ENCODE measurements at regions not wholly inside any gene's neighbourhood (a gene's known extent, or its start where the extent isn't known, plus 50 kb on each side); places are given as distances from the start of the nearest gene placed in this dataset.

DNA sequence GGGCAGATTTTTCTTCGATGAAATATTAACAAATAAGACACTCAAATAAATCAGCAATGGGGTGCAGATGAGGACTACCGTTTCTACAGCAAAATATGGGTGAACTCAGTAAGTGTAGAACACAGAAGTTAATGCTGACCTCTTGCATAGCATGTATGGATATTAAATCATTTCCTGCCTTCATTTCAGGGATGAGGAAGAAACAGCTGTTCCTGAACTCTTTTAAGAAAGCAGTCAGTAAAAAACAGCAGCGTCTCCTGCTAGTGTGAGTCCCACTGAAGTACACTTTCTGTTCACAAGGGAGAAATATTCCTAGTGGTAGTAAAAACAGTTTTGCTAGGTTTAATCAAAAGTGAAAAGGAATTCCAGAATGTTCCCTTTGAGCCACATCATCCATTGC, 379.0 kb downstream of the ZEB2 start:
- WGBS, 2 experiments (ENCODE audit: insufficient coverage in 2 of 2), result 94 to 100% methylated on average over 1 to 2 of the region's 3 CpGs
- H3K4me1 ChIP-seq (ENCODE audit: control insufficient read depth, insufficient read depth, low read length, poor library complexity, severe bottlenecking), result peaks cover 4% of the 10 kb centered on the region
- no peak overlapping the region for H3K27ac ChIP-seq (ENCODE audit: low read depth, low read length, severe bottlenecking)
- no peaks in the 10 kb centered on the region for H3K36me3 ChIP-seq (ENCODE audit: control insufficient read depth, insufficient read depth, low read length)
- no peak overlapping the region for H3K4me3 ChIP-seq (ENCODE audit: extremely low read depth, insufficient read depth, low read length, poor library complexity, severe bottlenecking)
- H3K9me3 ChIP-seq (ENCODE audit: control insufficient read depth, low read length), result no peaks in the 10 kb centered on the region

DNA sequence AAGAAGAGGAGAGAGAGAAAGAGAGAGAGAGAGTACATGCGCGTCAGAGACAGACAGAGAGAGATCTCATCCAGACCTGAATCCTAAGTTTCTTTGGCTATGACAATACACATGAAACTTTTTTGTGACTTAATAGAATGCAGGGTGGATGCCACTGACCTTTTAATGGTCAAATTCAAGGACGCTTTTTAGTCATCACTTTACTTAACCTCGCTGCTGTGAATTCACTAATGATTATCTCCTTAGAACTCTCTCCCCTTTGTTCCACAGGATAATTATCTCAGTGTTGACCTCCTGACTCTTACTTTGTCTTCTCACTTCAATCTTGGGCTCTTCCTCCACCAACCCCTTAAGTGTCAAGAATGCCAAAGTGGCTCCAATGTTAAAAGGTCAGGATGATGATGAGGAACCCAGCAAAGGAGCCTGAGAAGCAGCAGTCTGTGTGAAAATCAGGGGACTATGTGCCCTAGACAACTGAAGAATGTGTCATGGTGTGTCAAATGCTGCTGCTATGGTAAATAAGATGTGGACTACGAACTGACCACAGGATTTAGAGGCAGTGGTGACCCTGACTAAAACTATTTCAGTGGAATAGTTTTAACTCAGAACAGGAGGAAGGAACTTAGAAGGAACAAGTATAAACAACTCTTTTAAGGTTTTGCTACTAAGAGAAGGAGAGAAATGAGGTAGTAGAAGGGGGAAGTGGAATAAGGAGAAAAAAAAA, 382.1 kb downstream of the ZEB2 start:
- WGBS, 2 experiments (ENCODE audit: insufficient coverage in 2 of 2), result 82 to 86% methylated on average over 5 of the region's 5 CpGs
- H3K27ac ChIP-seq (ENCODE audit: low read depth, low read length, severe bottlenecking), result peak overlapping the region; percentile 3
- no peaks in the 10 kb centered on the region for H3K9me3 ChIP-seq (ENCODE audit: control insufficient read depth, low read length)
- no peak overlapping the region for H3K4me3 ChIP-seq (ENCODE audit: extremely low read depth, insufficient read depth, low read length, poor library complexity, severe bottlenecking)
- peaks cover 4% of the 10 kb centered on the region for H3K4me1 ChIP-seq (ENCODE audit: control insufficient read depth, insufficient read depth, low read length, poor library complexity, severe bottlenecking)
- no peaks in the 10 kb centered on the region for H3K36me3 ChIP-seq (ENCODE audit: control insufficient read depth, insufficient read depth, low read length)

DNA sequence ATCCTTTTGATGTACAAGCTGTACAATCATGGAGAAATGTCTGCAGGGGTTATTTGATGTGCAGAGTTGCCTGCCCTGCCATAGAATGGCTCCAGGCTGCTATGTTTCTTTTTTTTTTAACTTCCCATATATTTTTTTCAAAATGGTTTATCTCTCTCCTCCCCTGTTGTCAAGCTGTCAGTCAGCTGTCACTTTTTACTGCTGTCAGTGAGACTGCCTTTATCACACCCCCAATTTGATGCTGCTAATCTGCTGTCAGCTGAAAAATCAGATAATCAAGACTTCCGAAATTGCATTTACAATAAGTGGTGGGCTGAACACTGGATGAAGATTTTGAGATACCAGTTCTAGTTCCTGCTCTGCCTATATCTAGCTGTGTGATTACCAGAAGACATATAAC, 382.6 kb downstream of the ZEB2 start:
- Histone ChIP-seq H3K9me3 (ENCODE audit: control insufficient read depth, low read length) (no peaks in the 10 kb centered on the region), H3K4me3 (ENCODE audit: extremely low read depth, insufficient read depth, low read length, poor library complexity, severe bottlenecking) (no peak overlapping the region), H3K27ac (ENCODE audit: low read depth, low read length, severe bottlenecking) (no peak overlapping the region), H3K4me1 (ENCODE audit: control insufficient read depth, insufficient read depth, low read length, poor library complexity, severe bottlenecking) (peaks cover 4% of the 10 kb centered on the region), H3K36me3 (ENCODE audit: control insufficient read depth, insufficient read depth, low read length) (no peaks in the 10 kb centered on the region)
- WGBS, 2 experiments (ENCODE audit: insufficient coverage in 2 of 2), result no CpG with 5 or more reads among the region's 1 CpG

DNA sequence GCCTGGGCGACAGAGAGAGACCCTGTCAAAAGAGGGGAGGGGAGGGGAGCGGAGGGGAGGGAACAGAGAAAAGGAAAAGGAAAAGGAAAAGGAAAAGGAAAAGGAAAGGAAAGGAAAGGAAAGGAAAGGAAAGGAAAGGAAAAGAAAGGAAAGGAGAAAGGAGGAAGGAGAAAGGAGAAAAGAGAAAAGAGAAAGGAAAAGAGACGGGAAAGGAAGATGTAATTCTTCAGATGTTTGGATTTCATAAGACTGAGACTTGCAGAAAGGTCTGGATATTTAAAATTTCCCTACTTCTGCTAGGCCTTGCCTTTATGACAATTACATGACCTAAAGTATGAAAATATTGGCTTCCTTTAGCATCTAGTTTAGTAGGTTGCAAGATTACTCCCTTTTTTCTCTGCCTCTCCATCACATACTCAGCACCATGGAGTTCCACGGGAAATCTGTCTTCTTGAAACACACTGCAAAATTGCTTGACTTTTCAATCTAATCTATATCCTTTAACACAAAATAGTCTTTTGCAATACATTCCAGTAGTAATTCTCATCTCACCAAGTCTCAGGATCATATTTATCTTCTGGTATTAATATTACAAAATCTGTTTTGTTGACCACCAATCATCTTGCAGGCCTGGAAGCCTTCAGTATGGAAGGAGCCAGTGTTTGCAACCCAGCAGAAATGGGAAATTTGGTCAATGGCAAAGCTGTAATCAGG, 383.5 kb downstream of the ZEB2 start:
- WGBS, 2 experiments (ENCODE audit: insufficient coverage in 2 of 2), result 89 to 93% methylated on average over 4 of the region's 4 CpGs
- Histone ChIP-seq H3K9me3 (ENCODE audit: control insufficient read depth, low read length) (no peaks in the 10 kb centered on the region), H3K36me3 (ENCODE audit: control insufficient read depth, insufficient read depth, low read length) (no peaks in the 10 kb centered on the region), H3K27ac (ENCODE audit: low read depth, low read length, severe bottlenecking) (no peak overlapping the region), H3K4me1 (ENCODE audit: control insufficient read depth, insufficient read depth, low read length, poor library complexity, severe bottlenecking) (peaks cover 4% of the 10 kb centered on the region), H3K4me3 (ENCODE audit: extremely low read depth, insufficient read depth, low read length, poor library complexity, severe bottlenecking) (no peak overlapping the region)

DNA sequence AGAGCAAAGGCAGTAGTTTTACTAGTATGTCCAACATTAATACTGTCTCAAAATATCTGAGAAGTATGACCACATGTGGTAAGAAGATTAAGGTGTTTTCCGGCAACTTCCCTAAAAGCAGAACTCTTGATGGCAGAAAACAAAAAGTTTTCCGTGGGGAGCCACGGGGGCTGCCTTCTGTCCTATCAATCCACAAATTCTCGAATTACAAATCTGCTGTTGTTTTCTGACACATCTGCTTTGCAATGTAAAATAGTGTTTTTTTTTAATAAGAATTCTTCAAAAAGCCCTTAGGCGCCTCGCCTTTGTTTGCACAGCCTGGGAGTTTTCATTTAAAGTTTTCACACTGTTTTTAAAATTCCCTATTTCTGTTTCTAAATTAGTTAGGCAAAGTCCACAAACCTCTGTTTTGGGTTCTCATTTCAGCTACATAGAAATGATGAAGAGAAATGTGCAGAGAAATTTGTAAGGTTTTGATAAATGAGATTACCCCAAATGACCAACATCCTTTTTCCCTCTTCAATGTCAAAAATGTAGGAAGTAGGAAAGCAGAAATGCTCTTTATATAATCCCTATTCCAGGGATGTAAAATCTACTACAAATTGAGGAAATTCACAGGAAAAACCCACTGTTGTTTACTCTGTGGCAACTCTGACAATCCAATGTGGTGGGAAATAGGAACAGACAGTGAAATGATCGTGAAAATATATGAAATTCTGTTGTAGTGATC, 385.8 kb downstream of the ZEB2 start:
- H3K4me1 ChIP-seq (ENCODE audit: control insufficient read depth, insufficient read depth, low read length, poor library complexity, severe bottlenecking), result peaks cover 4% of the 10 kb centered on the region
- H3K4me3 ChIP-seq (ENCODE audit: extremely low read depth, insufficient read depth, low read length, poor library complexity, severe bottlenecking), result no peak overlapping the region
- H3K9me3 ChIP-seq (ENCODE audit: control insufficient read depth, low read length), result no peaks in the 10 kb centered on the region
- 83 to 86% methylated on average over 1 of the region's 7 CpGs for WGBS, 2 experiments (ENCODE audit: insufficient coverage in 2 of 2)
- no peak overlapping the region for H3K27ac ChIP-seq (ENCODE audit: low read depth, low read length, severe bottlenecking)
- no peaks in the 10 kb centered on the region for H3K36me3 ChIP-seq (ENCODE audit: control insufficient read depth, insufficient read depth, low read length)

DNA sequence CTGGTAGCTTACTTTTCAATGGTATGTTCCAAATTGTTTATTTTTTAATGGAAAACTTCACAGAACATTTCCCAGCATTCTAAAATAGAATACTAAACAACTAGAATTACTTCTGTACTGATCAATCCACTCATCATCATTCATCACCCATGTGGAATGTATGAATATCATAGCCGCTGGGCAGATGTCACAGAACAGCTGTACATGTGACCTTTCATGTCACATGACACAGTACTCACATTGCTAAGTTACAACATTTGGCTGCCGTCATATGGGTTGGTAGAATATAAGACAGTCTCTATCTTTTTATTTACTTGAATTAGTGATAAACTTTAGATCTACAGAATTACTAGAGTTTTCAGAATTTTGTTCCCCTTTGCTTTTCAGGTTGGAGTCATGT, 387.6 kb downstream of the ZEB2 start:
- Histone ChIP-seq H3K36me3 (ENCODE audit: control insufficient read depth, insufficient read depth, low read length) (no peaks in the 10 kb centered on the region), H3K9me3 (ENCODE audit: control insufficient read depth, low read length) (no peaks in the 10 kb centered on the region), H3K4me1 (ENCODE audit: control insufficient read depth, insufficient read depth, low read length, poor library complexity, severe bottlenecking) (no peaks in the 10 kb centered on the region), H3K4me3 (ENCODE audit: extremely low read depth, insufficient read depth, low read length, poor library complexity, severe bottlenecking) (no peak overlapping the region), H3K27ac (ENCODE audit: low read depth, low read length, severe bottlenecking) (no peak overlapping the region)
- WGBS, 2 experiments (ENCODE audit: insufficient coverage in 2 of 2), result no CpG with 5 or more reads among the region's 2 CpGs

DNA sequence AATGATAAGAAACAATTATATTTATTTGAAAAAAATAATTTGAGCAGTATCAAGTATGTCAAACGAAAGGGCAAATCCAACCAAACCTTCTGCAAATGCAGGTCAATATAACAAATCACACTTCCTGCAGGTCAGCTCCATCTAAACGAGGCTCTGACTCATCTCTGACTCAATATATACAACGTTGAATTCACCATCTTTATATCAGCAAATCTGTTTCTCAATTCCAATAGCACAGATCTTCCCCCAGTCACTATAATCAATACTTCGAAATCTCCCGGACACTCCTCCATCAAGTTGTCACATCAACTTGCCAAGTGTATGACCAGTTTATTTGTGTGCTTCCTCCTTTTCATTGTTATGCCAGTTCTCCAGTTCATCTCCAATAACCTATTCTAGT, 388.9 kb downstream of the ZEB2 start:
- WGBS, 2 experiments (ENCODE audit: insufficient coverage in 2 of 2), result 86 to 88% methylated on average over 4 to 5 of the region's 5 CpGs
- H3K4me3 ChIP-seq (ENCODE audit: extremely low read depth, insufficient read depth, low read length, poor library complexity, severe bottlenecking), result no peak overlapping the region
- H3K9me3 ChIP-seq (ENCODE audit: control insufficient read depth, low read length), result no peaks in the 10 kb centered on the region
- no peaks in the 10 kb centered on the region for H3K36me3 ChIP-seq (ENCODE audit: control insufficient read depth, insufficient read depth, low read length)
- H3K4me1 ChIP-seq (ENCODE audit: control insufficient read depth, insufficient read depth, low read length, poor library complexity, severe bottlenecking), result no peaks in the 10 kb centered on the region
- H3K27ac ChIP-seq (ENCODE audit: low read depth, low read length, severe bottlenecking), result no peak overlapping the region

DNA sequence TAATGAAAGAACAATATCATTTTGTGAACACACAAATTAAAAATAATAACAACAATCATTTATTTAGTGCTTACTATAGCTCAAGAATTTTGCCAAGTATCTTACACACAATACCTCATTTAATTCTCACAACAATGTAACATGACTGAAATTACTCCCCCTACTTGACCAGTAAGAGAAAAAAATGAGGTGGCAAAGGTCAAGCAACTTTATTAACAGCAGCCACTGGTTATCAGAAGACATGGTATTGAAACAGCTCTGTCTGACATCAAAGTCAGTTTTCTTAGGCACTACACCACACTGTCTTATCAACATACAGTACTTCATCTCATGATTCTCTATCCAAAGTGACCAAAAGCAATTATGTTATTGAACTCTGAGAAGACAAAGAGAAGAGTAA, 389.4 kb downstream of the ZEB2 start:
- no peaks in the 10 kb centered on the region for H3K36me3 ChIP-seq (ENCODE audit: control insufficient read depth, insufficient read depth, low read length)
- H3K4me1 ChIP-seq (ENCODE audit: control insufficient read depth, insufficient read depth, low read length, poor library complexity, severe bottlenecking), result no peaks in the 10 kb centered on the region
- H3K27ac ChIP-seq (ENCODE audit: low read depth, low read length, severe bottlenecking), result no peak overlapping the region
- H3K9me3 ChIP-seq (ENCODE audit: control insufficient read depth, low read length), result no peaks in the 10 kb centered on the region
- no peak overlapping the region for H3K4me3 ChIP-seq (ENCODE audit: extremely low read depth, insufficient read depth, low read length, poor library complexity, severe bottlenecking)

DNA sequence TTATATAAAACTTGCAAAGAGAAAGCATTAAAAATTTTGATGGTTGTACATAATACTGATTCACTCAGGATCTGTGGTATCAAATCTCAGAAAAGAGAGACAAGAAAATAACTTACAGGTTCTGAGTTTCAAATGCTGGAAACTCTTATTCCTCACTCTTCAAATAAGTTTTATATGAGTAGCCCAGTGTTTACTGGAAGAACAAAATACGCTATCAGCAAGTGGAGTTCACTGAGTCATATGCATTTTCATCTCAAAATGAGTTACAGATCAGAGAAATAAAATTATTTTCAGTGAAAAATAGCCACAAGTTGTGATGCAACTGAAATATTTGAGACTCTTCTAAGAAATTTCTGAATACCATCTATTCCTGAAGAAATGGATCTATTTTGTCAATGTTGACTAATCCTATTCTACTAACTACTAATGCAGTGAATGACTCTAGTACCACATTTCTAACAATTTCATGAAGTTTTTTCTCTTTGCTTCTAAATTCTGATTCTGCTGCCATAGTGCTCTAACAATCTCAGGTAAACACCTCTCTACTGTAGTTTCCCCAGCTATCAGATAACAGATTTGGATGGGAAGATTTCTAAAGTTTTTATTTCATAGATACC, 391.7 kb downstream of the ZEB2 start:
- WGBS, 2 experiments (ENCODE audit: insufficient coverage in 2 of 2), result no CpG with 5 or more reads among the region's 1 CpG
- Histone ChIP-seq H3K36me3 (ENCODE audit: control insufficient read depth, insufficient read depth, low read length) (no peaks in the 10 kb centered on the region), H3K9me3 (ENCODE audit: control insufficient read depth, low read length) (no peaks in the 10 kb centered on the region), H3K27ac (ENCODE audit: low read depth, low read length, severe bottlenecking) (no peak overlapping the region), H3K4me1 (ENCODE audit: control insufficient read depth, insufficient read depth, low read length, poor library complexity, severe bottlenecking) (no peaks in the 10 kb centered on the region), H3K4me3 (ENCODE audit: extremely low read depth, insufficient read depth, low read length, poor library complexity, severe bottlenecking) (no peak overlapping the region)

DNA sequence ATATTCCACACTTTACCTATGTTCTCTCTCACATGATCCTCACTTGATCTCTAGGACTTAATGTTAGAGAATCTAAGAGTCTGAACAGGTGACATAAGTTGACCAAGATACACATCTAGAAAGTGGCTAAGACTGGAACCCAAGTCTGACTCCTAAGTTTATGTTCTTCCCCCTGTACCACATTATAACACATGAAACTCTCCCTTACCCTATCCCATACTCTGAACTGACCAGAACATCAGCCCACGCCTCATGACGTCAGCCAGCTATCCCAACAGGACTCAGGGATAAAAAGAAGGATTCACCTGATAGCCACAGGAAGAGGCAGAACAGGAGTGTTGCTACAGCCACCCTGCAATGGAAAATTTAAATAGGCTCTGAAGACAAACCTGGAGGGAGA, 392.2 kb downstream of the ZEB2 start:
- no peaks in the 10 kb centered on the region for H3K4me1 ChIP-seq (ENCODE audit: control insufficient read depth, insufficient read depth, low read length, poor library complexity, severe bottlenecking)
- H3K4me3 ChIP-seq (ENCODE audit: extremely low read depth, insufficient read depth, low read length, poor library complexity, severe bottlenecking), result no peak overlapping the region
- no peak overlapping the region for H3K27ac ChIP-seq (ENCODE audit: low read depth, low read length, severe bottlenecking)
- 100% methylated on average over 2 of the region's 2 CpGs; no CpG with 5 or more reads in 1 of the 2 experiments for WGBS, 2 experiments (ENCODE audit: insufficient coverage in 2 of 2)
- H3K9me3 ChIP-seq (ENCODE audit: control insufficient read depth, low read length), result no peaks in the 10 kb centered on the region
- H3K36me3 ChIP-seq (ENCODE audit: control insufficient read depth, insufficient read depth, low read length), result no peaks in the 10 kb centered on the region
